Mesendoderm (in vitro differentiated cells): ENCODE measurements at regions not wholly inside any gene's neighbourhood (a gene's known extent, or its start where the extent isn't known, plus 50 kb on each side); places are given as distances from the start of the nearest gene placed in this dataset.

Experiments used
- DNase-seq: peaks from one replicate; pipeline ENCODE4 v3.0.0; 2013
- H2AK5ac ChIP-seq: 2 replicates; pipeline ENCODE4 v1.6.1; 2013; ENCODE audit warnings: low read length, inconsistent platforms
- H2BK120ac ChIP-seq: 2 replicates; pipeline ENCODE4 v1.6.1; 2013; ENCODE audit warnings: low read depth, mild to moderate bottlenecking, low read length, moderate library complexity, mixed read lengths
- H2BK15ac ChIP-seq: replicated peaks from 2 replicates; pipeline ENCODE4 v1.6.1; 2013; ENCODE audit warnings: low read depth, mild to moderate bottlenecking, moderate library complexity
- H2BK5ac ChIP-seq: 2 replicates; pipeline ENCODE4 v1.6.1; 2013; ENCODE audit warnings: low read length, inconsistent platforms
- H3K18ac ChIP-seq: 2 replicates; pipeline ENCODE4 v1.6.1; 2013; ENCODE audit warnings: mild to moderate bottlenecking, low read length, mixed read lengths
- H3K23ac ChIP-seq: one replicate; pipeline ENCODE4 v1.6.1; 2013; ENCODE audit warnings: low read length
- H3K27ac ChIP-seq: 2 replicates; pipeline ENCODE4 v1.5.1; 2013; ENCODE audit warnings: low read depth, mild to moderate bottlenecking, inconsistent platforms, low read length, moderate library complexity
- H3K27me3 ChIP-seq: 2 replicates; pipeline ENCODE4 v1.6.1; 2013; ENCODE audit warnings: low read length, control low read depth, mild to moderate bottlenecking, inconsistent platforms; ENCODE audit not compliant: insufficient read depth, poor library complexity
- H3K36me3 ChIP-seq: 2 replicates; pipeline ENCODE4 v1.6.1; 2013; ENCODE audit warnings: low read length, inconsistent platforms; ENCODE audit not compliant: control insufficient read depth, insufficient read depth
- H3K4ac ChIP-seq: one replicate; pipeline ENCODE4 v1.6.1; 2013; ENCODE audit warnings: low read depth, mild to moderate bottlenecking, low read length, moderate library complexity
- H3K4me1 ChIP-seq: 2 replicates; pipeline ENCODE4 v1.6.1; 2013; ENCODE audit warnings: low read depth, low read length, inconsistent platforms; ENCODE audit not compliant: control insufficient read depth
- H3K4me2 ChIP-seq: 2 replicates; pipeline ENCODE4 v1.6.1; 2013; ENCODE audit warnings: low read length
- H3K4me3 ChIP-seq: 2 replicates; pipeline ENCODE4 v1.5.1; 2013; ENCODE audit warnings: mild to moderate bottlenecking, low read length
- H3K56ac ChIP-seq: one replicate; pipeline ENCODE4 v1.6.1; 2013; ENCODE audit warnings: low read length
- H3K79me1 ChIP-seq: 2 replicates; pipeline ENCODE4 v1.6.1; 2013; ENCODE audit warnings: low read length, inconsistent platforms
- H3K79me2 ChIP-seq: 2 replicates; pipeline ENCODE4 v1.6.1; 2013; ENCODE audit warnings: mild to moderate bottlenecking, low read length; ENCODE audit not compliant: control insufficient read depth, insufficient read depth
- H3K9ac ChIP-seq: 2 replicates; pipeline ENCODE4 v1.6.1; 2013; ENCODE audit warnings: low read length, inconsistent platforms
- H4K5ac ChIP-seq: one replicate; pipeline ENCODE4 v1.6.1; 2013; ENCODE audit warnings: low read length
- H4K8ac ChIP-seq: one replicate; pipeline ENCODE4 v1.6.1; 2013; ENCODE audit warnings: low read depth, mild to moderate bottlenecking, control low read depth, low read length, moderate library complexity
- WGBS: extraction: QIAGEN DNeasy Blood & Tissue Kit; methylation state at CpG from one replicate; pipeline ENCODE4 v1.1.7; 2013; ENCODE audit warnings: low lambda C conversion rate, missing lambda C conversion rate; ENCODE audit not compliant: insufficient coverage; ENCODE audit errors: extremely low coverage; 5-methylcytosine and 5-hydroxymethylcytosine counted together

- H3K4ac ChIP-seq: no peak overlapping the region
- H3K9ac ChIP-seq: no peak overlapping the region
- no peaks in the 10 kb centered on the region for H3K79me2 ChIP-seq
- H3K4me1 ChIP-seq: no peaks in the 10 kb centered on the region
- no peak overlapping the region for H2AK5ac ChIP-seq
- DNase-seq: no peak
- no peak overlapping the region for H2BK120ac ChIP-seq
- no peak overlapping the region for H3K4me2 ChIP-seq
- no peak overlapping the region for H3K56ac ChIP-seq
- no peak overlapping the region for H2BK15ac ChIP-seq
- H3K36me3 ChIP-seq: no peaks in the 10 kb centered on the region
- H3K27ac ChIP-seq: no peak overlapping the region
- no peak overlapping the region for H2BK5ac ChIP-seq
- no peaks in the 10 kb centered on the region for H3K79me1 ChIP-seq
- 100% methylated on average over 1 of the region's 4 CpGs for WGBS
- no peak overlapping the region for H3K18ac ChIP-seq
- H3K4me3 ChIP-seq: no peak overlapping the region
- no peaks in the 10 kb centered on the region for H3K27me3 ChIP-seq
- no peak overlapping the region for H4K8ac ChIP-seq
- H3K23ac ChIP-seq: no peak overlapping the region
- H4K5ac ChIP-seq: no peak overlapping the region
These were observed 196.5 kb upstream of the PIK3C3 start for GRCh38 chr18:41758534-41758933.

GRCh38 chr18:41756141-41756540, 198.9 kb upstream of the PIK3C3 start:
- Histone ChIP-seq H2BK15ac (no peak overlapping the region), H3K23ac (no peak overlapping the region), H3K27me3 (no peaks in the 10 kb centered on the region), H3K4me3 (no peak overlapping the region), H2BK5ac (no peak overlapping the region), H4K5ac (no peak overlapping the region), H4K8ac (no peak overlapping the region), H3K36me3 (no peaks in the 10 kb centered on the region), H3K56ac (no peak overlapping the region), H3K4me1 (no peaks in the 10 kb centered on the region), H3K18ac (no peak overlapping the region), H3K79me2 (no peaks in the 10 kb centered on the region), H3K27ac (no peak overlapping the region), H3K9ac (no peak overlapping the region), H3K79me1 (no peaks in the 10 kb centered on the region), H2AK5ac (no peak overlapping the region), H3K4ac (no peak overlapping the region), H3K4me2 (no peak overlapping the region), H2BK120ac (no peak overlapping the region)
- WGBS: 100% methylated on average over 1 of the region's 5 CpGs
- no peak for DNase-seq

GRCh38 chr18:41754332-41754731, 200.7 kb upstream of the PIK3C3 start:
- no peak overlapping the region for H3K4me3 ChIP-seq
- no peak overlapping the region for H2BK5ac ChIP-seq
- H2BK15ac ChIP-seq: no peak overlapping the region
- no peaks in the 10 kb centered on the region for H3K79me2 ChIP-seq
- no peak overlapping the region for H2BK120ac ChIP-seq
- no peak for DNase-seq
- H4K8ac ChIP-seq: no peak overlapping the region
- no peak overlapping the region for H3K4ac ChIP-seq
- no peak overlapping the region for H3K27ac ChIP-seq
- WGBS: no CpG with 5 or more reads among the region's 1 CpG
- no peaks in the 10 kb centered on the region for H3K36me3 ChIP-seq
- no peaks in the 10 kb centered on the region for H3K27me3 ChIP-seq
- H3K4me1 ChIP-seq: no peaks in the 10 kb centered on the region
- no peak overlapping the region for H4K5ac ChIP-seq
- no peak overlapping the region for H3K9ac ChIP-seq
- H2AK5ac ChIP-seq: no peak overlapping the region
- H3K18ac ChIP-seq: no peak overlapping the region
- no peaks in the 10 kb centered on the region for H3K79me1 ChIP-seq
- no peak overlapping the region for H3K4me2 ChIP-seq
- no peak overlapping the region for H3K23ac ChIP-seq
- H3K56ac ChIP-seq: no peak overlapping the region

DNA sequence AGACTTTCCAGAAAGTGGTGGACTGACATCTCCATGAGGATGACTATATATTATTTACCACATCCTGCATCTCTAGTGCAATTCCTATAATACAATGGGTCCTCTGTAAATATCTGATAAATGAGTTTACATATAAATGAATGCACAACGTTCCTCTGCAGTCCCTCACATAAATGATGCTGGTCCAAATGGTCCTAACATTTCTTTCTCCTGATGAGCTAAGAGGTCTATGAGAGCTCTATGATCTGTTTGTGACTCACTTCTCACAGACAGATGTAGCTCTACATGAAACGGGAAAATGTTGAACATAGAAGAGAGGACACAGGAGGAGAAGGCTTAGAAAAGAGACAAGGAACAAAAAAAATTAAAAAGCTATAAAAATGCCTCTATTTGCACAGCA, 201.2 kb upstream of the PIK3C3 start:
- Histone ChIP-seq H3K4me3 (no peak overlapping the region), H3K79me2 (no peaks in the 10 kb centered on the region), H3K4ac (no peak overlapping the region), H3K18ac (no peak overlapping the region), H4K8ac (no peak overlapping the region), H2BK5ac (no peak overlapping the region), H3K27me3 (no peaks in the 10 kb centered on the region), H4K5ac (no peak overlapping the region), H2BK120ac (no peak overlapping the region), H2BK15ac (no peak overlapping the region), H3K23ac (no peak overlapping the region), H3K27ac (no peak overlapping the region), H3K36me3 (no peaks in the 10 kb centered on the region), H3K56ac (no peak overlapping the region), H3K4me2 (no peak overlapping the region), H3K4me1 (no peaks in the 10 kb centered on the region), H3K9ac (no peak overlapping the region), H3K79me1 (no peaks in the 10 kb centered on the region), H2AK5ac (no peak overlapping the region)
- no peak for DNase-seq
- no CpG with 5 or more reads among the region's 2 CpGs for WGBS

DNA sequence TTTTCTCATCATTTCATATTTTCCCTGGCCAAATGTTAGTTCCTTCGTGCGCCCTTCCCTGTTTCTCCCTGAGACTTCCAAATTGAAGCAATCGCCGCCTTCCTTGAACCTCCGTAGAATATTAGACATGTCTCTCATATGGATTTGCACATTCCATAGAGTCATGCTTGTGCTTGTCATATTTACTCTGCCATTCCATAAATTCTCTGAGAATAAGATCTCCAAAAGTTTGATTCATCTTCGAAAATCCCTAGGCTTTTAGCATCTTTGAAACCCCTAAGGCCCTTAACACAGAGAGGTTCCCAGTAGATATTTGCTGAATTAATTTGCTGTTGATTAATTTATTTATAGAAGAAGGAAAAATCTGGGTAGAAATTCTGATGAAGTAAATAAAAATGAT, 202.2 kb upstream of the PIK3C3 start:
- WGBS: no CpG with 5 or more reads among the region's 6 CpGs
- DNase-seq: no peak

GRCh38 chr18:41751652-41752051, 203.4 kb upstream of the PIK3C3 start:
- no peaks in the 10 kb centered on the region for H3K79me1 ChIP-seq
- H3K23ac ChIP-seq: no peak overlapping the region
- no peaks in the 10 kb centered on the region for H3K27me3 ChIP-seq
- no peak overlapping the region for H3K18ac ChIP-seq
- no peak for DNase-seq
- no peak overlapping the region for H2BK15ac ChIP-seq
- H3K79me2 ChIP-seq: no peaks in the 10 kb centered on the region
- no peak overlapping the region for H3K27ac ChIP-seq
- no peaks in the 10 kb centered on the region for H3K36me3 ChIP-seq
- H4K5ac ChIP-seq: no peak overlapping the region
- H2BK120ac ChIP-seq: no peak overlapping the region
- H3K4me1 ChIP-seq: no peaks in the 10 kb centered on the region
- H3K4ac ChIP-seq: no peak overlapping the region
- H4K8ac ChIP-seq: no peak overlapping the region
- no peak overlapping the region for H3K4me3 ChIP-seq
- no peak overlapping the region for H3K56ac ChIP-seq
- H2AK5ac ChIP-seq: no peak overlapping the region
- no peak overlapping the region for H3K4me2 ChIP-seq
- WGBS: no CpG with 5 or more reads among the region's 1 CpG
- no peak overlapping the region for H3K9ac ChIP-seq
- H2BK5ac ChIP-seq: no peak overlapping the region

More for the DNA sequence above, 202.2 kb upstream of the PIK3C3 start:
- Histone ChIP-seq H4K5ac (no peak overlapping the region), H2BK5ac (no peak overlapping the region), H3K4me2 (no peak overlapping the region), H3K56ac (no peak overlapping the region), H4K8ac (no peak overlapping the region), H3K27me3 (no peaks in the 10 kb centered on the region), H3K79me2 (no peaks in the 10 kb centered on the region), H2BK120ac (no peak overlapping the region), H2BK15ac (no peak overlapping the region), H3K23ac (no peak overlapping the region), H3K4ac (no peak overlapping the region), H3K9ac (no peak overlapping the region), H3K79me1 (no peaks in the 10 kb centered on the region), H3K36me3 (no peaks in the 10 kb centered on the region), H3K27ac (no peak overlapping the region), H2AK5ac (no peak overlapping the region), H3K18ac (no peak overlapping the region), H3K4me1 (no peaks in the 10 kb centered on the region), H3K4me3 (no peak overlapping the region)
